ENCODE measurements at regions not wholly inside any gene's neighbourhood (a gene's known extent, or its start where the extent isn't known, plus 50 kb on each side); places are given as distances from the start of the nearest gene placed in this dataset.

- WGBS (ENCODE audit: missing lambda C conversion rate): 23% methylated on average over 2 of the region's 2 CpGs
- H3K4me2 ChIP-seq: no peak overlapping the region
- no peak for ATAC-seq
- peak in 1 of 2 experiments; percentile 20 for DNase-seq (ENCODE audit: low read depth in 1 of 2, low spot score in 1 of 2)
- peaks cover 31% of the 10 kb centered on the region for H3K9me3 ChIP-seq
- H3K4me1 ChIP-seq: no peaks in the 10 kb centered on the region
- TF ChIP-seq HDAC2 (IDR thresholded peaks at IDR 0.05) (no peak), E2F6 (IDR thresholded peaks at IDR 0.05; ENCODE audit: borderline replicate concordance, low read depth) (no peak)
- no peak for FAIRE-seq
- H3K27ac ChIP-seq: no peak overlapping the region
- CTCF ChIA-PET: interaction anchor here (1.2 kb wide), 1 partner anchor 9 kb away, joined by 3 read pairs; no protein-coding TSS in a partner anchor
- H3K4me3 ChIP-seq: no peak overlapping the region
- POLR2A ChIA-PET: no interaction called here
Measured at GRCh38 chr6:158905277-158905676, 86.1 kb upstream of the EZR start.

DNA sequence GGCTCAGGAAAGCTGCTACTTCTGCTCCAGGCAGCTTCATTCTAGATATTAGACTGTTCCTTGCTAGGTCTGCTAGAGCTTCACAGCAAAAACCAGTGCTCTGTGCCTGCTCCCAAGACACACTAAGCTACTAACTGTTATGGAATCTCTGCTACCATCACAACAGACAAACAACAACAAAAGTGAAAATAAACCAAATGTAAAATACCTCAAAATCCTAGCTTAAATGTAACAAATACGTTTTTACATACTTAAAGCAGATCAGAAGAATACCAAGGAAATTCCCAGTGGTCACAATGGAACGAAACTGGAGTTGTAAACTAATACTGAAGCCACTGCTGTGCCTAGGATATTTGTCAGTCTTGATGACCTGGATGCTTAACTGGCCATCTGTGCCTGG, 84.6 kb upstream of the EZR start:
- Histone ChIP-seq H3K9me3 (peaks cover 31% of the 10 kb centered on the region), H3K27ac (no peak overlapping the region), H3K4me3 (no peak overlapping the region), H3K4me1 (no peaks in the 10 kb centered on the region), H3K4me2 (no peak overlapping the region)
- ATAC-seq (no peak), DNase-seq (ENCODE audit: low read depth in 1 of 2, low spot score in 1 of 2) (no peak), FAIRE-seq (no peak)
- CTCF ChIA-PET: interaction anchor here (1.2 to 2.2 kb wide), 2 partner anchors 11 to 34 kb away, joined by 3 to 4 read pairs; no protein-coding TSS in a partner anchor
- POLR2A ChIA-PET: no interaction called here
- WGBS (ENCODE audit: missing lambda C conversion rate): 48% methylated on average over 2 of the region's 2 CpGs
- TF ChIP-seq HEYL (CRISPR knock-in tag; IDR thresholded peaks at IDR 0.05) (no peak), SMC3 (IDR thresholded peaks at IDR 0.05) (no peak), E2F6 (IDR thresholded peaks at IDR 0.05; ENCODE audit: borderline replicate concordance, low read depth) (no peak), KDM1A (IDR thresholded peaks at IDR 0.05; ENCODE audit: low read depth) (no peak), MYC (IDR thresholded peaks at IDR 0.05; ENCODE audit: borderline replicate concordance, low read length) (no peak), HOXB5 (CRISPR knock-in tag; IDR thresholded peaks at IDR 0.05) (no peak), BCL3 (IDR thresholded peaks at IDR 0.05) (no peak), HOXA7 (CRISPR knock-in tag; IDR thresholded peaks at IDR 0.05) (no peak), KDM5A (IDR thresholded peaks at IDR 0.05) (no peak), PHF8 (IDR thresholded peaks at IDR 0.05; ENCODE audit: borderline replicate concordance, low read depth) (no peak), ZC3H11A (IDR thresholded peaks at IDR 0.05) (no peak), GATA3 (IDR thresholded peaks at IDR 0.05; ENCODE audit: borderline replicate concordance) (no peak), CEBPB (IDR thresholded peaks at IDR 0.05) (no peak), RNF2 (IDR thresholded peaks at IDR 0.05; ENCODE audit: borderline replicate concordance, low read depth) (no peak), EHMT2 (IDR thresholded peaks at IDR 0.05; ENCODE audit: low read depth) (no peak), FOXS1 (CRISPR knock-in tag; IDR thresholded peaks at IDR 0.05) (no peak)
- TF ChIP-seq, protein P1, sequence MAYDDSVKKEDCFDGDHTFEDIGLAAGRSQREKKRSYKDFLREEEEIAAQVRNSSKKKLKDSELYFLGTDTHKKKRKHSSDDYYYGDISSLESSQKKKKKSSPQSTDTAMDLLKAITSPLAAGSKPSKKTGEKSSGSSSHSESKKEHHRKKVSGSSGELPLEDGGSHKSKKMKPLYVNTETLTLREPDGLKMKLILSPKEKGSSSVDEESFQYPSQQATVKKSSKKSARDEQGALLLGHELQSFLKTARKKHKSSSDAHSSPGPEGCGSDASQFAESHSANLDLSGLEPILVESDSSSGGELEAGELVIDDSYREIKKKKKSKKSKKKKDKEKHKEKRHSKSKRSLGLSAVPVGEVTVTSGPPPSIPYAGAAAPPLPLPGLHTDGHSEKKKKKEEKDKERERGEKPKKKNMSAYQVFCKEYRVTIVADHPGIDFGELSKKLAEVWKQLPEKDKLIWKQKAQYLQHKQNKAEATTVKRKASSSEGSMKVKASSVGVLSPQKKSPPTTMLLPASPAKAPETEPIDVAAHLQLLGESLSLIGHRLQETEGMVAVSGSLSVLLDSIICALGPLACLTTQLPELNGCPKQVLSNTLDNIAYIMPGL (CRISPR knock-in tag; IDR thresholded peaks at IDR 0.05; ENCODE audit: borderline replicate concordance): no peak

- no peak overlapping the region for H3K27ac ChIP-seq
- no peak for FAIRE-seq
- ATAC-seq: no peak
- H3K4me2 ChIP-seq: no peak overlapping the region
- WGBS (ENCODE audit: missing lambda C conversion rate): 59% methylated on average over 4 of the region's 4 CpGs
- TF ChIP-seq NPAS2 (CRISPR knock-in tag; IDR thresholded peaks at IDR 0.05; ENCODE audit: borderline replicate concordance): no peak
- no peak for TF ChIP-seq EHF (CRISPR knock-in tag; IDR thresholded peaks at IDR 0.05)
- no peaks in the 10 kb centered on the region for H3K4me1 ChIP-seq
- peaks cover 21% of the 10 kb centered on the region for H3K9me3 ChIP-seq
- CTCF ChIA-PET: interaction anchor here (1.5 kb wide), 1 partner anchor 108 kb away, joined by 5 read pairs; no protein-coding TSS in a partner anchor
- POLR2A ChIA-PET: no interaction called here
- no peak overlapping the region for H3K4me3 ChIP-seq
- DNase-seq (ENCODE audit: low read depth in 1 of 2, low spot score in 1 of 2): no peak
Measured at GRCh38 chr6:158900663-158901312, 81.6 kb upstream of the EZR start.
